ENCODE measurements at regions not wholly inside any gene's neighbourhood (a gene's known extent, or its start where the extent isn't known, plus 50 kb on each side); places are given as distances from the start of the nearest gene placed in this dataset.
"Not testable (repeated sequence)": the region's sequence is repeated elsewhere in the genome, so short reads cannot be mapped to it uniquely, and the experiment has no call there.

DNA sequence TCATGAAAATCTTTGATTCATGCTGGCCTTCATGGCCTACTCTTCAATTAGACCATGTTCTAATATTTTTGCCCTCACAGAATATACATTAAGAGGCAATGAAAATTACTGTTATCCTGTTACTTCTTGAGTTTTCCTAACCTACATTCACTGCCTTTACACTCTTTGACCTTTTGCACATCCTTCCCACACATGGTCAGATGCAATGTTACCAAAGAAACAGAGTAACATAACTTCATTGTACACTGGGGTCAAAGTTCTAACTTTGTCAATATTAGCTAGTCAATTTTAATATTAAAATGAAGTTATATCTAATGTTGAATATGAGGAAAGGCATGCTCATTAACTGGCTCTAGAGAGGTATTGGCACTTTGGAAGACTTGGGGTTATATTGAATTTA lies 284.8 kb downstream of the TEX13C start:
- TF ChIP-seq, protein P1, sequence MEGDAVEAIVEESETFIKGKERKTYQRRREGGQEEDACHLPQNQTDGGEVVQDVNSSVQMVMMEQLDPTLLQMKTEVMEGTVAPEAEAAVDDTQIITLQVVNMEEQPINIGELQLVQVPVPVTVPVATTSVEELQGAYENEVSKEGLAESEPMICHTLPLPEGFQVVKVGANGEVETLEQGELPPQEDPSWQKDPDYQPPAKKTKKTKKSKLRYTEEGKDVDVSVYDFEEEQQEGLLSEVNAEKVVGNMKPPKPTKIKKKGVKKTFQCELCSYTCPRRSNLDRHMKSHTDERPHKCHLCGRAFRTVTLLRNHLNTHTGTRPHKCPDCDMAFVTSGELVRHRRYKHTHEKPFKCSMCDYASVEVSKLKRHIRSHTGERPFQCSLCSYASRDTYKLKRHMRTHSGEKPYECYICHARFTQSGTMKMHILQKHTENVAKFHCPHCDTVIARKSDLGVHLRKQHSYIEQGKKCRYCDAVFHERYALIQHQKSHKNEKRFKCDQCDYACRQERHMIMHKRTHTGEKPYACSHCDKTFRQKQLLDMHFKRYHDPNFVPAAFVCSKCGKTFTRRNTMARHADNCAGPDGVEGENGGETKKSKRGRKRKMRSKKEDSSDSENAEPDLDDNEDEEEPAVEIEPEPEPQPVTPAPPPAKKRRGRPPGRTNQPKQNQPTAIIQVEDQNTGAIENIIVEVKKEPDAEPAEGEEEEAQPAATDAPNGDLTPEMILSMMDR (IDR thresholded peaks at IDR 0.05; ENCODE audit: extremely low read depth, insufficient read depth, missing control alignments): no peak
- in situ Hi-C loops (cut with MboI; ENCODE audit: low pct_unique_long_range_greater_than_20kb, low sequenced_read_pairs, unreplicated experiment): no loop called here
- no peak for DNase-seq (ENCODE audit: low spot score)

DNA sequence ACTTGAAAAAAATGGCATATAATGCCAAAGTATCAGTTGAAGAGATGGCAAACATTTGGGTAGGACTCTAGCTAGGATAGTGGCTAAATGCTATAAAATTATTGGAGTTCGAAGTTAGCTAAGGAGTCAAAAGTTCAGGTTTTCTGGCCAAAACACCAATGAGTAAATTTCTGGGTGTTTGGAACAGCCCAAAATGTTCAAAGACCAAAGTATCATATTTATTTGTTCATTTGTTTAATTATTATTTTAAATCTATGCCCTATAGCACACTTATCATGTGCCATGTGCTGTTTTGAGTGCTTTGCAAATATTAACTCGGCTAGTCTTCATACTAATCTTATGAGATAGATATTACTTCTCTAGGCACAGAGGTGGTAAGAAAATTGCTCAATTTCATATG lies 285.5 kb downstream of the TEX13C start:
- DNase-seq (ENCODE audit: low spot score): no peak
- in situ Hi-C loops (cut with MboI; ENCODE audit: low pct_unique_long_range_greater_than_20kb, low sequenced_read_pairs, unreplicated experiment): no loop called here
- TF ChIP-seq, protein P1 (IDR thresholded peaks at IDR 0.05; ENCODE audit: extremely low read depth, insufficient read depth, missing control alignments): no peak

DNA sequence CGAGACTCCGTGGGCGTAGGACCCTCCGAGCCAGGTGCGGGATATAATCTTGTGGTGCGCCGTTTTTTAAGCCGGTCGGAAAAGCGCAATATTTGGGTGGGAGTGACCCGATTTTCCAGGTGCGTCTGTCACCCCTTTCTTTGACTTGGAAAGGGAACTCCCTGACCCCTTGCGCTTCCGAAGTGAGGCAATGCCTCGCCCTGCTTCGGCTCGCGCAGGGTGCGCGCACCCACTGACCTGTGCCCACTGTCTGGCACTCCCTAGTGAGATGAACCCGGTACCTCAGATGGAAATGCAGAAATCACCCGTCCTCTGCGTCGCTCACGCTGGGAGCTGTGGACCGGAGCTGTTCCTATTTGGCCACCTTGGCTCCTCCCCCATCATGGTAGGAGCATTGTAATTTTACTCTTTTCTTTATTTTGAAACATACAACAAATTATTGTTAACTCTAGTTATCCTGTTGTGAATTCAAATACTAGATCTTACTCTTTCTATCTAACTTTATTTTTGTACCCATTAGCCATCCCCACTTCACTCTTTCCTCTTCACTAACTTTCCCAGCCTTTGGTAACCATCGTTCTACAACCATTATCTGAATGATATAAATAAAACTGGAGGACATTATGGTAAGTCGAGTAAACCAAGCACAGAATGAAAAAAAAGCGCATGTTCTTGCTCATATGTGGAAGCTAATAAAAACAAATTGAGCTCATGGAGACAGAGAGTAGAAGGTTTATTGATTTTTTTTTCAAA lies 295.1 kb downstream of the TEX13C start:
- DNase-seq (ENCODE audit: low spot score); in situ Hi-C loops (cut with MboI; ENCODE audit: low pct_unique_long_range_greater_than_20kb, low sequenced_read_pairs, unreplicated experiment): not testable (repeated sequence)

DNA sequence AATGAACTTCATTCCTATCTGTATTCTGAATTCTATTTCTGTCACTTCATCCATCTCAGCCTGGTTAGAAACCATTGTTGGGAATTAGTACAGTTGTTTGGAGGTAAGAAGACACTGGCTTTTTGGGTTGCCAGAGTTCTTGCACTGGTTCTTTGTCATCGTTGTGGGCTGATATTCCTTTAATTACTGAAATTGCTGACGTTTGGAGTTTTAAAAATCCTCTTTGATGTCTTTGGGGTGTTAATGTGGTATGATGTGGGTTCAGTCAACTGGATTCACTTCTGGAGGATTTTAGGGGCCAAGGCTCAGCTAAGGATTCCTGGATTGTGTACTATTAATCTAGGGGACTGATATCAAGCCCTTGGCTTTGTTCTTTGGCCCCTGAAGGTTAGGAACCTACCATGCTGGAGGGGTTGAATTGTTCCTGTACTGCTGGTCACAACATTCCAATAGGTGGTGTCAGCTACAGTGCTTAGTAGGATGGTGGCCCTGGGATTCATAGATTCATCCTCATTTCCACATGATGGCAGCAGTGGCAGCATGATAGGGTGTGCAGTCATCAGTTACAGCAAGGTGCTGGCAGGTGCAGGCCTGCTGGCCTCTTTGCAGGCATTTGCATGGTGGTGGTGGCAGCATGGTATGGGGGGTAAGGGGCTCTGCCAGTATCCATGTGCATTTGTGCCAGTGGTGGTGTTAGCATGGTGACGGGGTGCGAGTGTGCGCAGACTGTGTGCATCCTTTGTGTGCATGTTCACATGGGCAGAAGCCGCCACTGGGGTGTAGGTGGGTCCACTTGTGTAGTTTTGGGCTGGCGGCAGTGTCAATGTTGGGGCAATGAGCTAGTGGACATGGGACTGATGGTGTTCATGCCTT lies 301.3 kb downstream of the TEX13C start:
- in situ Hi-C loops (cut with MboI; ENCODE audit: low pct_unique_long_range_greater_than_20kb, low sequenced_read_pairs, unreplicated experiment): no loop called here
- DNase-seq (ENCODE audit: low spot score): no peak
- TF ChIP-seq, protein P1 (IDR thresholded peaks at IDR 0.05; ENCODE audit: extremely low read depth, insufficient read depth, missing control alignments): no peak

DNA sequence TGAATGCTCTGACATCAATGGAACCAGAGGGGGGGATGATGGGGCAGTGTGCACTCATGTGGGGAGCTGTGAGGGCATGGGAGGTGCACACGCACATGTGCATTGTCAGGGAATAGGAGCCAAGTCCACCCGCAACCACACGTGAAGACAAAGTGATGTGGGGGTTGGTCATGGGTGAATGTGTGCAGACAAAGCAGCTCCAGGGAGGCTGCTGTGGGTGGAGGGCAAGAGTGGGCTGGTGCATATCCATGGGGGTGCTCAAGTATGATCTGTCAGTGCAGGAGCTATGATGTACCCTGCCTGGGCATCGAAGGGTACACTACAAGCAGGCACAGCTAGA lies 301.9 kb downstream of the TEX13C start:
- DNase-seq (ENCODE audit: low spot score): no peak
- TF ChIP-seq, protein P1 (IDR thresholded peaks at IDR 0.05; ENCODE audit: extremely low read depth, insufficient read depth, missing control alignments): no peak
- in situ Hi-C loops (cut with MboI; ENCODE audit: low pct_unique_long_range_greater_than_20kb, low sequenced_read_pairs, unreplicated experiment): no loop called here

DNA sequence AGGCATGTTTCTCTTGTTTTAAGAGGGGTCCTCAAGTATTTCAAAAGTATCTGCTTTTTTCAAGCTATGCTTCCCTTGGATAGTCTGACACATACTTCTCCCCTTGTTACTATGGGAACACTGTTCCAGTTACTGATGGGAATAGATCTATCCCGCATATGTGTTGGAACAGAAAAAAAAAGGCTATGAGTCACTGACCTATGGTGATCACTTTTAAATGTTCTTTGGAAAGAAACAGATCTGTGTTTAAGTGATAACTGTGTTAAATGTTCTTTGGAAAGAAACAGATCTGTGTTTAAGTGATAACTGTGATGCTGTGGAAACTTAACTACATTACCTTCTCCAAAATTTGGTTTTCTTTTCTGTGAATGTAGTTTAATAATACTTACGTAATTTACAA lies 303.2 kb downstream of the TEX13C start:
- in situ Hi-C loops (cut with MboI; ENCODE audit: low pct_unique_long_range_greater_than_20kb, low sequenced_read_pairs, unreplicated experiment): no loop called here
- DNase-seq (ENCODE audit: low spot score): no peak

More for the DNA sequence above, 303.2 kb downstream of the TEX13C start:
- TF ChIP-seq, protein P1 (IDR thresholded peaks at IDR 0.05; ENCODE audit: extremely low read depth, insufficient read depth, missing control alignments): no peak

All from GM13977 (cell line).